Stimulated activated CD8-positive, alpha-beta memory T cell treated with anti-CD3 and anti-CD28 coated beads, Interleukin-4, amount 100 ng/mL, for 1 hour (primary cell): ENCODE measurements at regions not wholly inside any gene's neighbourhood (a gene's known extent, or its start where the extent isn't known, plus 50 kb on each side); places are given as distances from the start of the nearest gene placed in this dataset.

ENCODE experiments used
- DNase-seq, 2 donors: peaks; one replicate each; pipeline ENCODE4 v3.0.0-alpha.2; 2020; ENCODE audit warnings: low read depth in 2 of 2, low spot score in 1 of 2

- no peak for DNase-seq
Observed at GRCh38 chr2:181241366-181241765, 215.8 kb upstream of the ITGA4 start.

GRCh38 chr2:181241797-181242196 is 215.4 kb upstream of the ITGA4 start:
- DNase-seq, result no peak

GRCh38 chr2:181242262-181242661 is 214.9 kb upstream of the ITGA4 start:
- no peak for DNase-seq

GRCh38 chr2:181243319-181243718 is 213.9 kb upstream of the ITGA4 start:
- no peak for DNase-seq

- no peak for DNase-seq
Observed at GRCh38 chr2:181250691-181251090, 206.5 kb upstream of the ITGA4 start.

- DNase-seq, result no peak
Observed at GRCh38 chr2:181252262-181253148, 204.7 kb upstream of the ITGA4 start.

- DNase-seq, result no peak
Observed at GRCh38 chr2:181253438-181253837, 203.7 kb upstream of the ITGA4 start.

- no peak for DNase-seq
Observed at GRCh38 chr2:181255651-181256050, 201.5 kb upstream of the ITGA4 start.

- DNase-seq, result no peak
Observed at GRCh38 chr2:181258720-181259119, 198.5 kb upstream of the ITGA4 start.

GRCh38 chr2:181262782-181263181 is 194.4 kb upstream of the ITGA4 start:
- no peak for DNase-seq

- DNase-seq, result no peak
Observed at GRCh38 chr2:181264001-181264400, 193.2 kb upstream of the ITGA4 start.

- DNase-seq, result no peak
Observed at GRCh38 chr2:181264441-181264840, 192.7 kb upstream of the ITGA4 start.

GRCh38 chr2:181266614-181267013 is 190.6 kb upstream of the ITGA4 start:
- DNase-seq, result no peak

GRCh38 chr2:181268174-181268867 is 188.9 kb upstream of the ITGA4 start:
- no peak for DNase-seq

- DNase-seq, result no peak
Observed at GRCh38 chr2:181273986-181274385, 183.2 kb upstream of the ITGA4 start.

GRCh38 chr2:181275643-181276070 is 181.5 kb upstream of the ITGA4 start:
- no peak for DNase-seq

- DNase-seq, result no peak
Observed at GRCh38 chr2:181281206-181281832, 175.9 kb upstream of the ITGA4 start.

- DNase-seq, result no peak
Observed at GRCh38 chr2:181285116-181285515, 172.1 kb upstream of the ITGA4 start.

GRCh38 chr2:181289698-181290097 is 167.5 kb upstream of the ITGA4 start:
- no peak for DNase-seq

GRCh38 chr2:181290182-181290581 is 167.0 kb upstream of the ITGA4 start:
- DNase-seq, result no peak

GRCh38 chr2:181294979-181295378 is 162.2 kb upstream of the ITGA4 start:
- no peak for DNase-seq
